SHP77 treated with DMSO at 0.1 percent for 48 hours (cell line): ENCODE measurements at regions not wholly inside any gene's neighbourhood (a gene's known extent, or its start where the extent isn't known, plus 50 kb on each side); places are given as distances from the start of the nearest gene placed in this dataset.
"Not testable (repeated sequence)": the region's sequence is repeated elsewhere in the genome, so short reads cannot be mapped to it uniquely, and the experiment has no call there.

Source experiments
- DNase-seq: peaks from one replicate; lab custom pipeline; 2025; lab: John Stamatoyannopoulos, UW

DNA sequence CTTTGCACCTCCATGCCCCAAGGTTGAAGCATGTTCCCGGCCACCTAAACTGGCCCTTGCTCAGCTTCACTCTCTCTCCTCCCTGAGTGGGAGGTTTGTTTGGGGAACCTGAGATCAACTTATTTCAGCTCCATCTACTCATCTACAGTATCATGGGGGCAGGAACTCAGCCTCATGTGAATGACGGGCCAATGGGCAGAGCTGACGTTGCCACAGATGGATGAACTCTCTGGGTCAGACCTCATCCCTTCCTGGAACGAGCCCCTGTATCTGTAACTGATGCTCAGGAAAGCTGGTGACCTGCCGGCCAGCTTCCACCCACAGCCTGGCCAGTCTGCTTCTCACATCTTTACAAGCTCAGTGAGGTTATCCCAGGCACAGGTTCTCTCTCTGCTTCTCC is 369.6 kb downstream of the IRX2 start:
- DNase-seq: no peak

DNA sequence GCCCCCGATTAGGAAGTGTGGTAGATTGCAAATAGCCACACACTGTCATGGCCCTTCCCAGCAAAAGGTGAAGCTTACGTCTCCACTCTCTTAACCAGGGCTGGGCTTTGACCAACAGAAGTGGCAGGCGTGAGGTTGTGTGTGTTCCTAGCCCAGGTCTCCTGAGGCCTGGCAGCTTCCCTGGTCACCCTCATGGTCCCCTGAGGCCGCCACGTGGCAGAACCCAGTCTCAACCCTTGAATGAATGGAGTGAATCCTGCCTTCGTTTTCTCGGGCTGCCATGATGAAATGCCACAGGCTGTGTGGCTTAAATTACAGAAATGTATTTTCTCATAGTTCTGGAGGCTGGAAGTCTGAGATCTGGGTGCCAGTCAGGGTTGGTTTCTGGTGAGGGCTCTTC is 370.4 kb downstream of the IRX2 start:
- no peak for DNase-seq

GRCh38 chr5:2378976-2379375 is 372.5 kb downstream of the IRX2 start:
- DNase-seq: no peak

GRCh38 chr5:2378108-2378507 is 373.4 kb downstream of the IRX2 start:
- DNase-seq: no peak

DNA sequence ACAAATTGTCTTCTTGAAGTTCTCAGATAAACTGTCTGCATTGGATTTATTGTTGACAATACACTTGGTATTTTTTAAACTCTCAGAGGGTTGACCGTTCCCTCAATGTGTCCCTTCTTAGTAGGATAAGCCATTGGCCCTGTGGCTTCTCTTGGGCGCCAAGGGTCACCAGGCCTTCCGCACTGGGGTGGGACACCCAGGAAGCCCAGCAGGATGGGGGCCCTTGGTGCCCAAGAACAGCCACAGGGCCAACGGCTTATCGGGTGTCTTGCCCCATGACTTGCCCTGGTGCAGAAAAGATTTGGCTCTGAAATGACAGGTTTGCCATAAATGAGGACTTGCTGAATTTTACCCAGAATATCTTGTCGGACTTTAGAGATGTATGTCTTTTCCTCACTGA is 375.0 kb downstream of the IRX2 start:
- no peak for DNase-seq

GRCh38 chr5:2375757-2376250 is 375.7 kb downstream of the IRX2 start:
- no peak for DNase-seq

- DNase-seq: no peak
Measured at GRCh38 chr5:2375291-2375690, 376.2 kb downstream of the IRX2 start.

DNA sequence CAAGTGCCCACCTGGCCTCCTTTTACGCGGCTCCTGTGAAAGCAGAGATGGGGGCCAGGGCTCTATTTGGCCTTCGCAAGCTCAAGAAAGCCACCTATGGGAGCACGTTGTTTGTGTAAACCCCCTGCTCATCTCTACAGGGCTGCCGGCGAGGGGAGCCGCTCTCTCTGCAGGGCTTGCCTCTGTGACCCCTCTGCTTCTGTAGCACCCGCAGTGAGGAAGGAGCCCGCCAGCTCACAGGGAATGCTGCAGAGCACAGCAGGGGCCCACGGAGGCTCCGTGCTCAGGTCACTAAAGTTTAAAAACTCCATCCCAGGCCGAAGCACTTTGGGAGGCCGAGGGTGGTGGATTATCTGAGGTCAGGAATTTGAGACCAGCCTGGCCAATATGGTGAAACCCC is 376.8 kb downstream of the IRX2 start:
- DNase-seq: no peak

GRCh38 chr5:2373631-2374030 is 377.8 kb downstream of the IRX2 start:
- DNase-seq: no peak

DNA sequence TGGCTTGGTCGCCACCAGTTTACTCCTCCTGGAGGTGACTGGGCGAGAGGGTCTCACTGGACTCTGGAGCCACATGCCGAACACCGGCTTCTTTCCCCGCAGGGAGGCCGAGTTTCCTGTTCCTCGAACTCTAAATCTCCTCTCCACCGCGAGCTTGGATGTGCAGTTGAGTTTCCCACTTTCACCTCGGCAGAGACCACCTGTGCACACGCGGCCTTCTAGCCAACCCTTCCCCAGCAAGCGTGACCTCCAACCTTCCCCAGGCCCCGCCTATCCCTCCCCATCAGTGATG is 380.1 kb downstream of the IRX2 start:
- no peak for DNase-seq

- no peak for DNase-seq
Measured at GRCh38 chr5:2370626-2371418, 380.7 kb downstream of the IRX2 start.

- no peak for DNase-seq
Measured at GRCh38 chr5:2369178-2369577, 382.3 kb downstream of the IRX2 start.

DNA sequence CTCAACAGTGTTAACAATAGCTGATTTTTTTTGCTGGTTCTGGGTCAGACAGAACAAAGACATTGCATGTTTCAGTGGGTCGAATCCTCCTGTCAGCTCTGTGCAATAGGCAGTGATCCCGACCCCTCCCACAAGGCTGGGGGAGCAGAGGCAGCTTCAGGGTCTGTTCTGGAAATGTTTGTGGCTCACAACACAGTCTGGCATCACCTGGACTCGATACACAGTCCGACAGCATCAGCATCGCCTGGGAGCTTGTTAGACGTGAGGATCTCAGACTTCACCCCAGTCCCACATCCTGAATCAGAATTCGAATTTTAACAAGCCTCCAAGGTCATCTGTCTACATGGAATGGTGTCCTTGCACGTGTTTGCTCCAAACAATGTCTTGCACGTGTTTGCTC is 384.7 kb downstream of the IRX2 start:
- DNase-seq: no peak

GRCh38 chr5:2357309-2357708 is 394.2 kb downstream of the IRX2 start:
- DNase-seq: no peak

DNA sequence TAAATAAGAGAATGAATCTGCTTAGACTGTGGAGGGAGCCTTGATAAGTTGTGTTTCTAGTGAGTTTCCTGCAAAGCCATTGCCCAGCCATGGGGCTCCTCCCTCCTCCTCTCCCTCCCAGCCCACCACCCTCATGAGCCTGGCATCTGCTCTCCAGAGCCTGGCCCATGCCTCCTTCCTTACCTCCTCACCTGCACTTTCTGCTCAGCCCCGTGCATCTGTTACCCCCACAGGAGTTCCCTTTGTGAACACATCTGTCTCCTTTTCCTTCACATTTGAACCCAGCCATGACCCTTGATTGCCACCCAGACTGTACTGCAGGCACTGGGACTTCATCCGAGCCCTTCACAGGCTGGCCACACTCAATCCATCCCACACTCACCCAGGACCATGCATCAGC is 395.6 kb downstream of the IRX2 start:
- DNase-seq: no peak

DNA sequence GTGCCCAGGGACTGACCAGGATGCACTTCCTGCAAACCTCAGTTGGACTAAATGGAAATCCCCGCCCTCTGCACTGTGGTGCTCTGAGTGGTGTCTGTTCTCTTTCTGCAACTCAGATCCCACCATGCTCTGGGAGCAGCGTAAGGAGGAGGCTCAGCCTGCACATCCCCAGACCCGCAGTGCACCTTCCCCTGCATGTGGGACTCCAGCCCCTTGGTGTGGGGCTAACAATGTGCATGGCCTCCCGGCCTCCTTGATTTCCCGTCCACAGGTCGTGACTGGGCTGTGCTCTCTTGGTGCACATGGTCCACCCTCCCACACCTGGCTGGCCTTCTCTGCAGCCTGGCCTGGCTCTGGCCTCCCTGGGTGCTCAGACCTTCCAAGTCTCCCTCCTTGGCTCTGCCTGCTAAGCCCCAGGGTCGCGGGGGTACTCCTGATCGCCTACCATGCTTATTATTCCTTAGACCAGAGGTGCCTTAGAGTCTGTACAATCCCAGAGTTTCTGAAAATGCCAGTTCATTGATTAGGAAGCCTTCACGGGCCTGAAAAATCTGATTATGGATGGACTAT is 397.5 kb downstream of the IRX2 start:
- DNase-seq: no peak

- no peak for DNase-seq
Measured at GRCh38 chr5:2353211-2353610, 398.3 kb downstream of the IRX2 start.

DNA sequence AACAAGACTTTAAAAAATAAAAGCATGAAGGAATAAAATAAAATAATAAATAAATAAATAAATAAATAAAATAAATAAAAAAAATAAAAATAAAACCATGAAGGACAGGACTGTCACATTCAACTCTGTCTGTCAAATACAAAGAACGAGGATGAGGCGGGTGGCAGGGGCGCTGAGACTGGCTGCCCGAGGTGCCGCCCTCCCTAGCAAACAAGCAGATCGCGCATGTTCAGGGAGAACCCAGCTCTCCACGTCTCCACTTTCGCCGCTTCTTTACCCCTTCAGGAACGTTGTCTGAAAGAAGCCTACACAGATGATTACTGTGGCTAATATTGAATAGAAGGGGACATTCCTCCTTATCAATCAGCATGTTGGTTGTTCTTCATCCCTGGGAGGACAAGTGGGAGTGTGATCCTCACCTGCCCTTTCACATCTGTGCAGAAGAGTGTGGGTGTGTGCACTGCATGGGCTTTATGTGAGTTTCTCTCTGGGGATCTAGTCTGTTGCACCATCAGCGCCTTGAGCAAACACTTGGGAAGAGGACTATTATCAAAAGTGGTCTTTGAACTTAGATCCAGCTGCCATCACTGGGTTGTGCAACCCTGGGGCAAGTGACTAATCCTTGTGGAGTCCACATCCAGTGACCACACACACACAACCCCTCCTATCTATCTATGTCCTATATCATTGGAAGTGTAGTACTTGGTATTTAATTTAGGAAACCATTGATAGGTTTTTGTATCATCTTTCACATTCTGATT is 399.2 kb downstream of the IRX2 start:
- no peak for DNase-seq

DNA sequence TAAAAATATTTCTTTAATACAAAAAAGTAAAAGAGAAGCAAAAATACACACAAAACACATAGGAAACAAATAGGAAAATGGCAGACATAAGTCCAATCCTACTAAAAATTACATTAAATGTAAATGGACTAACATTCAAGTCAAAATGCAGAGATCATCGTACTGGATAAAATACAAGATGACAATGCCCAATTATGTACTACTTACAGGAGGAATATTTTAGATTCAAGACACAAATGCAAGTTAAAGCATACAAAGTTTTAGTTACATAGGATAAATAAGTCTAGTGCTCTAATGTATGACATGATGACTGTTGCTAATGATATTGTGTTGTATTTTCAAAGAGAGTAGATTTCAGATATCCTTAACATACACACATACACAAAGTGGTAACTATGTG is 401.7 kb downstream of the IRX2 start:
- DNase-seq: not testable (repeated sequence)

GRCh38 chr5:2338686-2339085 is 412.8 kb downstream of the IRX2 start:
- DNase-seq: no peak

GRCh38 chr5:2335733-2336515 is 415.6 kb downstream of the IRX2 start:
- DNase-seq: no peak

DNA sequence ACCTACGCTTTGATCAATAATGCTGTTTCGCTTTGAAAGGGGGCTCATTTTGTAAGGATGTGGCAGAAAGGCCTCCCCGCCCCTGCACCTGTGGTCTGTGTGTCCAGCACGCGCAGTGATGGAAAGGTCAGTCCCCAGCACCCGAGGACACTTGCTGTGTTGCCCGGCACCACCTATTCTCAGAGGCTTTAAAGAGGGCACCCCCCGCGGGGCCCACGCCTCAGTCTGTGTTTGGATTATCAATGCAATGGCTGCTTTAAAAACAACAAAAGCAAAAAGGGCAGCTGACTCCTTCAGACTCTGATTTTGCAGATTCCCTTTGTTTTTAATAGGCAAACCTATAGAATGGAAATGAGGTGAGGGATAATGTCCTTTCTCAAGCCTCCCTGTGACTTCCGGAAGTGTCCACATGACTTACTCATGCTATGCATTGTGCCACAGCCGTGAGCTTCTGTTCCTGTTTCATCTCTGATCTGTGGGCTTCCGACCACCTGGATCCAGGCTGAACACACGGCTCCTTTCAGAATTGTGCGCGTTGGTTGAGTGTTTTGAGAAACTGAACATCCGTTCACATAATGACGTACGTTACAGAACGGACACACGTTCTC is 416.2 kb downstream of the IRX2 start:
- DNase-seq: no peak
